M059J (cell line): ENCODE measurements at regions not wholly inside any gene's neighbourhood (a gene's known extent, or its start where the extent isn't known, plus 50 kb on each side); places are given as distances from the start of the nearest gene placed in this dataset.

Experiments used
- DNase-seq: peaks from one replicate; pipeline ENCODE4 v3.0.0-alpha.2; 2012; ENCODE audit warnings: low read depth

- no peak for DNase-seq
These were observed 107.4 kb downstream of the PXDC1 start for GRCh38 chr6:3643921-3644738.

- no peak for DNase-seq
These were observed 110.6 kb downstream of the PXDC1 start for GRCh38 chr6:3640868-3641267.

GRCh38 chr6:3638662-3639061, 112.9 kb downstream of the PXDC1 start:
- DNase-seq = no peak

- DNase-seq = no peak
These were observed 115.5 kb downstream of the PXDC1 start for GRCh38 chr6:3636060-3636459.

- no peak for DNase-seq
These were observed 116.0 kb downstream of the PXDC1 start for GRCh38 chr6:3635482-3635881.

GRCh38 chr6:3634280-3634816, 117.2 kb downstream of the PXDC1 start:
- no peak for DNase-seq

GRCh38 chr6:3633711-3634110, 117.8 kb downstream of the PXDC1 start:
- DNase-seq = no peak

GRCh38 chr6:3631877-3632276, 119.6 kb downstream of the PXDC1 start:
- DNase-seq = no peak

GRCh38 chr6:3631186-3631585, 120.3 kb downstream of the PXDC1 start:
- no peak for DNase-seq

GRCh38 chr6:3630258-3630835, 121.2 kb downstream of the PXDC1 start:
- DNase-seq = no peak

GRCh38 chr6:3627956-3628835, 123.3 kb downstream of the PXDC1 start:
- peak; percentile 27 for DNase-seq

GRCh38 chr6:3627501-3627900, 124.0 kb downstream of the PXDC1 start:
- no peak for DNase-seq

- no peak for DNase-seq
These were observed 125.4 kb downstream of the PXDC1 start for GRCh38 chr6:3625980-3626563.

GRCh38 chr6:3625149-3625979, 126.1 kb downstream of the PXDC1 start:
- DNase-seq = no peak

GRCh38 chr6:3624250-3625136, 127.0 kb downstream of the PXDC1 start:
- no peak for DNase-seq

- DNase-seq = no peak
These were observed 127.9 kb downstream of the PXDC1 start for GRCh38 chr6:3623451-3624249.

- no peak for DNase-seq
These were observed 130.1 kb downstream of the PXDC1 start for GRCh38 chr6:3621411-3621810.

GRCh38 chr6:3620937-3621336, 130.6 kb downstream of the PXDC1 start:
- no peak for DNase-seq

- DNase-seq = no peak
These were observed 131.1 kb downstream of the PXDC1 start for GRCh38 chr6:3620389-3620788.
